Stimulated activated CD4-positive, alpha-beta T cell treated with anti-CD3 and anti-CD28 coated beads, Interleukin-12 subunit alpha, Interleukin-12 subunit beta, amount 100 ng/mL, for 4 hours (primary cell): ENCODE measurements at regions not wholly inside any gene's neighbourhood (a gene's known extent, or its start where the extent isn't known, plus 50 kb on each side); places are given as distances from the start of the nearest gene placed in this dataset.

ENCODE experiments used
- DNase-seq: peaks from one replicate; pipeline ENCODE4 v3.0.0-alpha.2; 2020

DNA sequence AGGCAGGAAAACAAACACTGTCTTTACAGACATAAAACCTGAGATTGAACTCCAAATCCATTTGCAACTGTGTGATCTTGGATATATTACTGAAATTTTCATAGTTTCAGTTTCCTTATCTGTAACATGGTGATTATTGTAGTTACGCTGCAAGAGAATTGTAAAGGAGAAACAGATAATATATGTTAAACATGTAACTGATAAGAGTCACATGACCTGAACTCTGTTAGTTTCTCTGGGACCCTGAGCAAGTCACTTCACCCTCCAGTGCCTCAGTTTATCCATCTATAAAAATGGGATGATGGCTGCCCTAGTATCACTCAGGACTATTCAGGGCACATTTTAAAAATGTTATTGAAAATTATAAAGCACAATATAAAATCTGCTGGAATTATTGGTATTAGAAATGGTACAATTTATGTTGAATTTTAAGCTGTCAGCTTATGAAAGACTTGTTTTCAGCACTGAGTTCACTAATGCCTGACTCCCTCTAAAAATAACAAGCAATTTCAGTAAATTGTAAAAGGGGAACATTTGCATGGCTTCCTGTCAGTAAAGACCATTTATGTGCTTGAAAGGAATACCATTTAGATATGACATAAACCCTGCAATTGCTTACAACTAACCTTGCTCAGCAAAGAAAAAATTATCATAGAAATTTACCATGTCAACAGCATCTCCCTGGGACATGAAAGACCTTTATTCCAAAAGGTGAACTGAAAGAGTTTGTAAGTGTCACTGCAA is 393.5 kb downstream of the RAD51AP2 start:
- no peak for DNase-seq

DNA sequence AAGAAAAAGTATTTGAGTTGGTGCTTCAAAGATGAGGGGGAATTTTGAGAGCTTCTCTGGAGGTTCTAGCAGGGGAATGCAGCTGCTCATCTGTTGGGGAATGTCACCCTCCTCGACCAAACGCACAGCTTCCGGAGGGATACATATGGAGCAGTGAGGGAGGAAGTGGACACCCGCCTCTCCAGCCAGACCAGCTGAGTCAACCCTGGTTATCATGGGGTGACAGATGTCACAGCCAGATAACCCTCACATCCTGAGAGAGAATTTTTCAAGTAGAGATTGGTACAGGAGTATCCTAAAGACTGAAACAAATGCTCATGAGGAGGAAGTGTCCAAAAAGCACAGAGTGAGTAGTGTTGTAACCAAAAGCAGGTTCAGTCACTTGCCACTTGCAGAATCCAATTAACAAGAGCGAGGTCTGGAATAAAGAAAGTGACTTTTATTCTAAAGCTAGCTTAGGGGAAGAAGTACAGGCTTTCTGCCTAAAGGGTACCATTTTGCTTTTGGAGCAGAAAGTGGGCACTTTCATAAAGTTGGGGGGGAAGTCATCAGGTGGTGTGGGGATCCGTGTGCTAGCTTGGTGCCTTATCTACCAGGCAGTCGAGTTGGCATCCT is 395.2 kb downstream of the RAD51AP2 start:
- DNase-seq: no peak

DNA sequence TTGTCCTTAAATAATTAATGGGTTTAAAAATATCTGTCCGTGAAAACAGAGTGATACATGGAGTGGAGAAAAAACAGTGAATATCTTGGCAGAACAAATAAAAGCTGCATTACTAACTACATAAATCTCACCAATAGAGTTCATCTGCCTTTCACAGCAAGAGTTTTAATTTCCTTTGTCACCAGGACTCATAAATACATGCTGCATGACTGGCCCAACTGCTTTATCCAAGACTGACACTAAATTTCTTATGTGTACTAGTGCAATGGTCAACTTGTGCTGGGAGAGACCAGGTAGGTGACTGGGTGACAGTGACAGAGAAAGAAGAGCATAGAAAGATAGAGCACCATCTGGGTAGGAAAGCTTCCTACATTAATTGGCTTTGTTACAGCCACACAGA is 402.8 kb downstream of the RAD51AP2 start:
- DNase-seq: no peak

DNA sequence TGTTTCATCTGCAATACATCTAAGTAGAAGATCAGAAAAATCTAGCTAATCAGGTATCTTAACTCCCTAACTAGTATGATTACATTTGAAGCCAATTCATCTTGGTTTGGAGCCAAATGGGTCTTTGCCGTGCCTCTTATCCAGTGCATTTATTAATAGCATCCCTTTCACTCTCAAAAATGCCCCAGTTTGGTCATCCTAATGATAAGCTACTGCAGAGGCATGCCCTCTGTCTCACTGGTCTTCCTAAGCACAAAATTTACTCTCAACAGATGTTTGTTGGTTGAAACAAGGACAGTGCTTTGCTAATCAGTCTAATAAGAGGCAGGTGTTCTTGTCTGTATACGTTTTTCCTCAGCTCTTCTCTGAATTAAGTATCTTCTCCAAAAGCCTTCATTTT is 403.2 kb downstream of the RAD51AP2 start:
- DNase-seq: no peak

DNA sequence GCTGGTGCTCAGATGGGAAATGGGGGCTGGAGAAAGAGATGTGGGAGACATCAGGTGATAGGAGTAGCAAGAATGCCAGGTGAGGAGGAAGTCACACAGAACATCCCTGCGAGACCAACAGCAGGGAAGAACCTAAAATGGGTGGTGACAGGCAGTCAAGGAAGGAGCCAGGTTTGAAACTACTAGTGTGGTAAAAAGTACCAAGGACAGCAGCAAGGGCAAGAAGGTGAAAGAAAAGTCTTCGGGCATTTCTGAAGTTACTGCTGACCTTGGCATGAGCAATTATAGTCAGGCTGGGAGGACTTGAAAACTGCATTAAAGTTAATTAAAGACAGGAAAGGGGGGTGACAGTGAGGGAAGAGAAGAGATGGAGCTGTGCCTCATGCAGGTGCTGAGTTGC is 410.4 kb downstream of the RAD51AP2 start:
- no peak for DNase-seq

DNA sequence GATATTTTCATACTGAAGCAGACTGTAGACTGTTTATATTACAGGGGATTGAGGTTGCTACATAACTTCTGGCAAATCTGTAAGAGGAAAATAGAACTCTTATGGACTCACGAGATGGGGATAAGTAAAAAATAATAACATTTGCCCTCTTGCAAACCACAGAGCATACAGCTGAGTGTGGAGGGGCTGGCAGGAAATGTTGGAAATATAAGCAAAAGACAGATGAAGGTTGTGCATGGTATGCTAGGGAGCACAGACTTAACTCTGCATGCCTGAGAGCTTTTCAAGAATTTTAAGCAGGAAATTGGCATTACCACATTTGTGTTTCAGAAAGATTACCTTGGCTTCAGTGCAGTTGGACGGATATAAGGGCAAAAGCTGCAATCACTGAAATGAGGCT is 411.1 kb downstream of the RAD51AP2 start:
- no peak for DNase-seq

DNA sequence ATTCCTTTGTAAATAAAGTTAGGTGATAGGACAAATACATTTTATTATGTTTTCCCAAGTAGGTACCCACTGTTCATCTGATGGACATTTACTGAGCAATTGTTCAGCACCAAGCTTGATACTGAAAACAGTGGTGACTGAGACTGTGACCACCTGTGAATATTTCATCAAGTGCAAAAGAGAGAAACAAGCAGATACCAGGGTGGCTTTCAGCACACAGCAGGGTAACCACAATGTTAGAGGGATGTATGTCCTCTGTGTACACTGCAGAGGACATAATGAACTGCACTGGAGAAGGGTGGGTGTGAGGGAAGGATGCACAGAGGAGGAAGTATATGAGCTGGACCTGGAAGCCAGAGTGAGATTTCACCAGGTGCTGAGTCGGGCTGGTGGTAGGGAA is 411.8 kb downstream of the RAD51AP2 start:
- DNase-seq: no peak

DNA sequence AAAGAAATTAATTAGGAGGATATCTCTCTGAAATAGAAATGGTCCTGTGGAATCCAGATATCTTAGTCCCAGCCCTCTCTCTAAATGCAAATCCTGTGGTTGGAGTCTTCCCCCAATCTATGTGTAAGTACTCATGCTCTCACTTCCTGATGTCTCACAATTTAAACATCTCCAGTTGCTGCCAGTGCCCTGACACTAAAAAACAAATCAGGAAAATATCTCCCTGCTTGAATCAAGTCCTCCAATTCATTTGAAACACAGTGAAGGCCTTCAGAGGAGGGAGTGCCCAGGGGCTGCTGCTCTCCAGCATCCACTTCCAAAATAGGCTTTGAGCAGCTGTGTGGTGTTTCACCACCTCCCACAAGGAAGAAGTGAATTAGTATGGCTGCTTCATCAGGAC is 413.8 kb downstream of the RAD51AP2 start:
- no peak for DNase-seq

DNA sequence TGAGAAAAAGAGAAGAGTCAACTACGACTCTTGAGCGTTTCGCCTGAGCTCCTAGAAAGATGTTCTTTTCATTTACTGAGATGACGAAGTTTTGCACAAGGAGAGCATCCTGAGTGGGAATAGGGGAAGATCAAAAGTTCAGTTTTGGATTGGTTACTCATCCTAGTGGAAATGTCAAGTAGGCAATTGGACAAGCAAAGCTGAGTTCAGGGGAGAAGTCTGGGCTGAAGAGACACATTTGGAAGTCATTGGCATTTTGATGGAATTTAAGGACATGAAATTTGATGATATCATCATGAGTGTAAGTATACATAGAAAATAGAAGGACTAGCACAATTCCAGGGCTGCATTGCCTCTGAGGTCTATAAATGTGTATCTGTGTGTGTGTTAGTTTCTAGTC is 416.6 kb downstream of the RAD51AP2 start:
- DNase-seq: no peak

DNA sequence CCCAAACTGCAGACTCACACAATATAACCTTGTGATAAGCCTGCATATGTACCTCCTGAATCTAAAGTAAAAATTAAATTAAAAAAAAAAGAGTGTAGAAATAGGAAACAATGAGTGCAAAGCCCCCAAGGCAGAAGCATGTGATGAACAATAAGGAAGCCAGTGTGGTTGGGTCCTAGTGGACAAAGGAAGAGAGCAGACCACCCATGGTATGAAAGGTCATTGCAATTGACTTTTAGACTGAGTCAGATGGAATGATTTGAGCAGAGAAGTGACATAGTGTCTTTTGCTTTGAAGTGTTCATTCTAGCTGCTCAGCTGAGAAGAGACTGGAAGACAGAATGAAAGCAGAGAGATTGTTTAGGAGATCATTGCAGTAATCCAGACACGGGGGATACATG is 417.1 kb downstream of the RAD51AP2 start:
- DNase-seq: no peak

DNA sequence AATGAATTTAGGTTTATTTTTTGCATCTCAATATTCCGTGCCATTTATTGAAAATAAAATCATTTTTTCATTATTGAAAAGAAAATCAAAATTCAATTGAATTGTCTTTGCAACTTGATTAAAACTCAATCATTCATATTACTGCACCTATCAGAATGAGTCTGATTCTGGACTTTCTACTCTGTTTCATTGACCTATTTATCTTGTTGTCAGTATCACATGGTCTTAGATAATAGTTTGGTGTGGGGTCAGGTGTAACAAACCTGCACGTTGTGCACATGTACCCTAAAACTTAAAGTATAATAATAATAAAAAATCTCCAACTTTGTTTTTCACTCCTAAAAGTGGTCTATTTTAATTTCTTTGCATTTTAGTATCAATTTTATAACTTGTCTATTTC is 422.9 kb downstream of the RAD51AP2 start:
- DNase-seq: no peak

DNA sequence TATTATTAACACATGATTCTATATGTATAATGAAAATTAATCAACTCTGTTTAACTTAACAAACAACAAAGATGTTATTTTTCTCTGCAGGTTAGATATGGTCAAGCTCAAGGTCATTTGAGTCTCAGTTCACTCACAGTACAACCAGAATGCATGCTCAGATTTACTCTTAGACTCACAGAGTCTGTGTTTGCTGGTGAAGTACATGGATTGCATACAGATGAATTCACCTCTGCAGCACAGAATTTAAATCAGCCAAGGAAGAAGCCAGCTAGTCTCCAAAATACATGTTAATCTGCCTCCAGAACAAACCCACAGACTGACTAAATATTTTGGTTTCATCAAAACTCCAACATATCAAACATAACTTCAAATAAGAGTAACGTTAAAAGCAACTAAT is 424.5 kb downstream of the RAD51AP2 start:
- DNase-seq: no peak

DNA sequence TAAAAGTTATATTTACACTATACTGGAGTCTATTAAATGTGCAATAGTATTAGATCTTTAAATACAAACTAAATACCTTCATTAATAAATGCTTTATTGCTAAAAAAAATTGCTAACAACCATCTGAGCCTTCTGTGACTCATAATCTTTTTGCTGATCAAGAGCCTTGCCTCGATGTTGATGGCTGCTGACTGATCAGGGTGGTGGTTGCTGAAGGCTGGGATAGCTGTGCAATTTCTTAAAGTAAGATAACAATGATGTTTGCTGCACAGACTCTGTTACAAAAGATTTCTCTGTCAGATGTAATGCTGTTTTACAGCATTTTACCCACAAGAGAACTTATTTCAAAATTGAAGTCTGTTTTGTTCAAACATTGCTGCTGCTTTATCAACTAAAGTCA is 421.4 kb upstream of the CYRIA start:
- no peak for DNase-seq

DNA sequence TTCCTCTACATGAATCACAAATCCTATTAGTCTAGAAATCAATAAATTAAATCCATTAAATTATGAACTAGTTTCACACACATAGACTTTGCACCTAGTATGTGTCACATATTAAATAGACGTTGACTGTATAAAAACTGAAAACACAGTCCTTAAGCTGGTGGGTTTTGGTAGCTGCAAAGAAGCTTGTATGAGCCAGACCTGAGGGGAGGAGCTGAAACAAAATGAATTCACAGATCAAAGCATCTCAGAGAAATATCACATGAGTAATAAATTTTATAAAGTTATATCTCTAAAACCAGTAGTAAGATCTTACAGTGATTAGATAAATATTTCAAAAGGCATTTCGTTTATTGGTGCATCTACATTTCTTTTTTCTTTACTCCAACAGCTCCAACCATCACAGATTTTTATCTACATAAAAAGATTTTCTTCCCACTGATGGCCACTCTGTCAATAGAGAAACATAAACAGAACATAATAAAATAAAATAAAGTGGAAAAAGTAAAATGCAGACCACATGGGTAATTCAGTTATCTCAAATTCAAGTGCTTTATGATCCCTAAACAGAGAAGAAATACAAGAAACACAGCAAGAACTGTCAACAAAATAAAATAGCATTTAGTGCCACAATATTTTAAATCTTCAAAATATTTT is 420.0 kb upstream of the CYRIA start:
- no peak for DNase-seq

DNA sequence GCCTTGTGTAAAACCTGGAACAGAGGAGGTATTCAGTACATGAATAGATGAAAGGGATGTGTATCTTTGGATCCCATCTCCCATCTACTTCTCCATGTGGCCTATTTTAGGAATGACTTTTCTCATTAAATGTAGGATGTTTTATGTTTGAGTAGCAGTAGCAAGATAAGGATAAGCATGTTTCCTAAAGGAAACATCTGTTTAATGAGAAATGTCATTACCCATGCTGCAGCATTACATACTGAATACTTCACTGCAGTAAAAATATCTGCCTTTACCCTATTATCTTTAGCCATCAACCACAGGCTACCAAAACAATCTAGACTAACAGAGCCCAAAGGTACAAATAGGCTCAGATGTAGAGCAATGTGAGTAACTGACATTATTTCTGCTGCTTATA is 419.2 kb upstream of the CYRIA start:
- DNase-seq: no peak

DNA sequence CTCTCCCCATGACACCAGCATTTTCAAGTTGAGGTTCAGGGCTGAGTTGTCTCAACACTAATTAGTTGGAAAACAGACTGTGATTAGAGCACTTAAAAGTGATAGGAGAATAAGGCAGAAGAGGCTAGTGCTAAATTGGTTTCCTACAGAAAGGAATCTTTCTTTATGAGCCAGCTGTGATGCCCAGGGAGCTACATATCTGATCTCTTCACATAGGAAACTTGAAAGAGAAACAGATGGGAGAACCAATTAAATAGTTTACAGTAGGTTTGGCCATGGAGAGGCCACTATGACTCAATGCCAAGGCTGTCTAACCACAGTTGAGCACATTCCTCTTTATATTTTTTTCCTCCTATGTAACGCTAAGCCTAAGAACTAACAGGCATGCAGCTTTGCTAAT is 418.3 kb upstream of the CYRIA start:
- no peak for DNase-seq

DNA sequence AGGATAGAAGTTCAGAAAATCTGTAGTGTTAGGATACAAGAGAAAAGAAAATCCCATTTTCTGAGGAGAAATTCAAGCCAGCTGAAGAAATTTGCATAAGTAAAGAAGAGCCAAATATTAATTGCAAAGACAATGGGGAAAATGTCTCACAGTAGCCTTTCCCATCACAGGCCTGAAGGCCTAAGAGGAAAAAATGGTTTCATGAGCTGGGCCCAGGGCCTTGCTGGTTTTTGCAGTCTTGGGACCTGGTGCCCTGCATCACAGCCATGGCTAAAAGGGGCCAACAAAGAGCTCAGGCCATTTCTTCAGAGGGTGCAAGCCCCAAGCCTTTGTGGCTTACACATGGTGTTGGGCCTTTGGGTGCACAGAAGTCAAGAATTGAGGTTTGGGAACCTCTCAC is 413.6 kb upstream of the CYRIA start:
- DNase-seq: no peak

DNA sequence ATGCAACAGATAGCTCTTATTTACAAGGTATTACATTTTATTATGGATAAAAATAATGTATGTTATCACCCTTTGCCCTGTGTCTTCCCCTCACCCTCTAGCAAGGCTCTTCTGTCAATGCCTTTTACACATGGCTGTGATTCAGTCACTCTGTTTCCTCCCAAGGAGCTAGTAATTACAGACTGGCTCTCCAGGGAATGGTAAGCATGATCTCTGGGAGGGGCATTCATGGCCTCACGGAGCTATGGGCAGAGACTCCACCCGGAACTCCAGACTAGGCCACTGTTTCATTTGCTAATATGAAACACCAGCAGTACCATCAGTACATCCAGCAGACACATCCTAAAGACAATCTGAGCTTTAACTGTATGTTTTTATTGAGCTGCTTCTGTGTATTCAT is 410.9 kb upstream of the CYRIA start:
- DNase-seq: no peak

DNA sequence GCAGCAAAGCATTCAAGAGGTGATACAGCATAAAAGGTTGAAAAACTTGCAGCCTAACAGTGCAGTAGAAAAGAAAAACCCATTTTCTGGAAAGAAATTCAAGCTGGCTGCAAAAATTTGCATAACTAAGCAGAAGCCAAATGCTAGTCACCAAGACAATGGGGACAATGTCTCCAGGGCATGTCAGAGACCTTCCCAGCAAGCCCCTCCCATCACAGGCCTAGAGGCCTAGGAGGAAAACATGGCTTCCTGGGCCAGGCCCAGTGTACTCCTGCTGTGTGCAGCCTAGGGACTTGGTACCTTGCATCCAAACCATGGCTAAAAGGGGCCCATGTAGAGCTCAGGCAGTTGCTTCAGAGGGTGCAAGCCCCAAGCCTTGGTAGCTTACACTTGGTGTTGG is 405.1 kb upstream of the CYRIA start:
- no peak for DNase-seq

DNA sequence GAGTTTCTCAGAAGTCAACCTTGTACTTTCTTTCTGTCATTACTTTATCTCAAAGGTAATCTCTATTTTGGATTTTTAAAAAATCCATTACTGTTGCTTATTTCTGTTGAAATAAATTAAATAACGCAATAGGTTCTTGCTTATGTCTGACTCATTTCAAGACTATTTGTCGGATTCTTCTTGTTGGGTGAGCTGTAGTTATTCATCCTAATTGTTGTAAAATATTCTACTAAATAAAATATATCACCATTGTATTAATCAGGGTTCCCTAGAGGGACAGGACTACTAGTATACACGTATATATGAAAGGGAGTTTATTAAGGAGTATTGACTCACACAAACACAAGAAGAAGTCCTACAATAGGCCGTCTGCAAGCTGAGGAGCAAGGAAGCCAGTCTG is 403.9 kb upstream of the CYRIA start:
- DNase-seq: no peak

DNA sequence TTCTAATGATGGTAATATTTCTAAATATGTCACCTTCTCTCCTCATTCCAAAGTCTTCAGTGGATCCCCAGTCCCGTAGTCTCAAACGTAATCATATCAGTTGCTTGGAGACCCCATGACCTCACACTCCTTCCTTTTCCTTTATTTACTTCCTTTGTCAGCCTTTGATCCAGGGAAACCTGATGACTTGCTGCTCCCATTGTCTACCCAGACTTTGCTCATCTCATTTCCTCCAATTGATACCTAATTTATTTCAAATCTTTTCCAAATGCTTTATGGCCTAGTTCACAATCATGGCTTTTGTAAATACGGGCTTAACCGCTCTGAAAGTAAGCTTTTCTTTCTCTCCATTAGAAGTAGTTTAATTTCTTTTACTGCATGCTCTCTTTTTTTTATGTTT is 402.4 kb upstream of the CYRIA start:
- no peak for DNase-seq

DNA sequence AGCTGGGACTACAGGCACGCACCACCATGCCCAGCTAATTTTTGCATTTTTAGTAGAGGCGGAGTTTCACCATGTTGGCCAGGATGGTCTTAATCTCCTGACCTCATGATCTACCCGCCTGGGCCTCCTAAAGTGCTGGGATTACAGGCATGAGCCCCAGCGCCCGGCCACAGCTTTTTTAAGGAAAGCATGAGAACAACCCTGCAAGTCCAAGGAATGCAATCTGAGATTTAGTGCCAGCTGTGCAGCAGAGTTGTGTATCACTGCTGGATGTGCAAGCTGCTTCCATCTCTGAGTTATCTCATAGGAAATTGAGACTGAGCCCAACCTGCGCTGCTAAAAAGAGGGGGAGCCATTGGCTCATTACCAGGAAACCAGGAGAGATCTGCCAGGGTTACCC is 399.9 kb upstream of the CYRIA start:
- no peak for DNase-seq

DNA sequence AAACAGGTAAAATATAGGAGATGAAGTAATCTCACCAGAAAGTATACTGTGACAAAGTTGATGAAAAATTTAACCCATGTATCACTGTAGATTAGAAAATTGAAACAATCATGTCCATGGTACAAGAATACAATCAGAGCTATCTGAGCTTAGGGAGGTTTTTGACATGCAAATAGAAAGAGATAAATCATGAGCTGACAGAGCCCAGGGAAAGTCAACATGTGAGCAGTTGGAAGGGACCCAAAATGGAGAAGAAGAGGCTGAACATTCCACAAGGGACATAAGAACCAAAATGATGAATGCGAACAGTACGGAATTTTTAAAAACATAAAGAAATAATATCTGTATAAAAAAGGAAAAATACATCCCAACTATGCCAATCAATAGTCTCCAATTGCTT is 395.4 kb upstream of the CYRIA start:
- DNase-seq: no peak

DNA sequence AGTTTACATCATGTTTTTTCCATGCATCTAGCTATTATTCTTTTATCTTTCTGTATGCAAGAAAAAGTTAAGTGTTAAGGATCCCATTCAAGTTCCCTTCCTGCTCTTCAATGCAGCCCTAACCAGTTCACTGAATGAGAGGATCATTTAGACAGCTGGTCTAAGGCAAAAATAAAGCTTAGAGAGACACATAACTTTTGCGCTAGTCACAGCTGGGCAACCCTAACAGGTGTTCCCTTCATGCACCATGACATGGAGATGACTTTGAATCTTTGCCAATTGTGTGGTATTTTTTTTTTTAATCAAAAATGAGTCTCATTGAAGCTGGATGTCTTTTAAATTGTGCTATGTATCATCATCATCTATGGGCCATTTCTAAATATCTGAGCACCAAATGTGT is 393.8 kb upstream of the CYRIA start:
- no peak for DNase-seq
